Muscle layer of duodenum (tissue), 2 donors: ENCODE measurements at regions not wholly inside any gene's neighbourhood (a gene's known extent, or its start where the extent isn't known, plus 50 kb on each side); places are given as distances from the start of the nearest gene placed in this dataset.
"Not testable (repeated sequence)": the region's sequence is repeated elsewhere in the genome, so short reads cannot be mapped to it uniquely, and the experiment has no call there.

Experiments used
- H3K27ac ChIP-seq: one replicate; pipeline ENCODE4 v1.7.0; 2013; ENCODE audit warnings: mild to moderate bottlenecking, low read length
- H3K27me3 ChIP-seq: one replicate; pipeline ENCODE4 v1.7.0; 2013; ENCODE audit warnings: low read depth, mild to moderate bottlenecking, control low read depth, low read length
- H3K36me3 ChIP-seq, 2 donors: one replicate each; pipeline ENCODE4 v1.7.0; 2013; ENCODE audit warnings: low read length in 2 of 2, control low read depth in 1 of 2, mild to moderate bottlenecking in 1 of 2; ENCODE audit not compliant: insufficient read depth in 2 of 2, control insufficient read depth in 1 of 2
- H3K4me1 ChIP-seq, 2 donors: one replicate each; pipeline ENCODE4 v1.7.0; 2013; ENCODE audit warnings: low read length in 2 of 2, mild to moderate bottlenecking in 2 of 2, control low read depth in 1 of 2, moderate library complexity in 1 of 2; ENCODE audit not compliant: insufficient read depth in 2 of 2, control insufficient read depth in 1 of 2
- H3K4me3 ChIP-seq, 2 donors: one replicate each; pipeline ENCODE4 v1.7.0; 2013; ENCODE audit warnings: low read length in 2 of 2, low read depth in 1 of 2, mild to moderate bottlenecking in 1 of 2
- H3K9me3 ChIP-seq, 2 donors: one replicate each; pipeline ENCODE4 v1.7.0; 2013; ENCODE audit warnings: low read length in 2 of 2, control low read depth in 1 of 2, mild to moderate bottlenecking in 1 of 2; ENCODE audit not compliant: control insufficient read depth in 1 of 2
- donor health status: healthy.

DNA sequence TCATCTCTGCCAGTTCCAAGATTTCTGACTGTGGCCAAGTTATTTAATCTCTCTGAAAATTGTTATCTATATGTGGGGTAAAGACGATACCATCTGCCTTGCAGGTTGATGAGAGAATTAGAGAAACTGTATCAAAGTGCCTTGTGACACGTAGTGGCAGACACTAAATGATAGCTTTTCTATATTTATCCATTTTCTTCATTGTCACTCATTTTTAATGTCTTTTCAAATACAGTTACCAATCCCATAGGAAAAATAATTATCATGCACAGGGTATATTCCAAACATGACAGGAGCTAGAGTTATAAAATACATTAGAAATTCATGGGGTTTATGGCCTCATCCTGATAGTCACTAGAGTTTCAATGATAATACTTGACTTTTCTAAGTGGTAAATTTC, 95.6 kb upstream of the NOL4 start:
- Histone ChIP-seq H3K4me3 (no peak overlapping the region), H3K27me3 (no peaks in the 10 kb centered on the region), H3K4me1 (no peaks in the 10 kb centered on the region), H3K27ac (no peak overlapping the region), H3K9me3 (no peaks in the 10 kb centered on the region), H3K36me3 (no peaks in the 10 kb centered on the region)

DNA sequence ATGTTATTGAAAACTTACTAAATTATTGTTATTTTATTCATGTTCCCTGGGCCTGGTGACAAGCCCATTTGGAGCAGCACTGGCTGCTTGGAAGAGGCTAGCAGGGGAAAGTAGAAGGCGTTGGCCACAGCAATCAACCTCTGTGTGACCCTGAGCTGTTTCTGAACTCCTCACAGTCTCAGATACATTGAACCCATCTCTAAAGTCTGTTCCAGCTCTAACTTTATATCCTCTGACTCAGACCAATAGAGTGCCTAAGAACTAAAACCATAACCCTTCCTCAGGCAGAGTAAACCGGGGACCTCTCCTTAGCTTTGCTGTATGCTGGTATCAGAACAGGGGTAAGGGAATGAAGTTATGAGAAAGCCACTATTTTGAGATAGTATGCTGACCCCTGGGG, 96.4 kb upstream of the NOL4 start:
- Histone ChIP-seq H3K36me3 (no peaks in the 10 kb centered on the region), H3K27me3 (no peaks in the 10 kb centered on the region), H3K27ac (no peak overlapping the region), H3K4me3 (no peak overlapping the region), H3K4me1 (no peaks in the 10 kb centered on the region), H3K9me3 (no peaks in the 10 kb centered on the region)

GRCh38 chr18:34322365-34323289, 97.9 kb upstream of the NOL4 start:
- Histone ChIP-seq H3K9me3 (no peaks in the 10 kb centered on the region), H3K36me3 (no peaks in the 10 kb centered on the region), H3K4me3 (no peak overlapping the region), H3K27me3 (no peaks in the 10 kb centered on the region), H3K27ac (no peak overlapping the region), H3K4me1 (no peaks in the 10 kb centered on the region)

DNA sequence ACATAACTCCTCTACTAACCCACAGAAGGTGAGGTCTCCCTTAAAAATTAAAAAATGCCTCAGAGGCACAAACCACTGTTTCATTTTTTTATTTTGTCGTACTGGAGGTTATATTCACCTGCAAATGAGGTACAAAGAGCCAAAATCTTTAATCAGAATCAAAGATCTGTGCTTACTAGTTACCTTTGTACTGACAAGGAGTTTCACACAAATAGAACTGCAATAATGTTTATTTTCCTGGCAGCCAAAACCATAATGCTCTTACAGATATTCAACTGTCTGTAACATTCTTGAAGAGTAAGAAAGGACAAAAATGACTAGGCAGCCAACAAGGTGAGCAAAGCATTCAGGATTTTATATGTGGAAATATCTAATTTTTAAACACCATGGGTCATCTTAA, 105.1 kb upstream of the NOL4 start:
- Histone ChIP-seq H3K27me3 (no peaks in the 10 kb centered on the region), H3K4me3 (no peak overlapping the region), H3K4me1 (no peaks in the 10 kb centered on the region), H3K36me3 (no peaks in the 10 kb centered on the region), H3K9me3 (no peaks in the 10 kb centered on the region), H3K27ac (no peak overlapping the region)

DNA sequence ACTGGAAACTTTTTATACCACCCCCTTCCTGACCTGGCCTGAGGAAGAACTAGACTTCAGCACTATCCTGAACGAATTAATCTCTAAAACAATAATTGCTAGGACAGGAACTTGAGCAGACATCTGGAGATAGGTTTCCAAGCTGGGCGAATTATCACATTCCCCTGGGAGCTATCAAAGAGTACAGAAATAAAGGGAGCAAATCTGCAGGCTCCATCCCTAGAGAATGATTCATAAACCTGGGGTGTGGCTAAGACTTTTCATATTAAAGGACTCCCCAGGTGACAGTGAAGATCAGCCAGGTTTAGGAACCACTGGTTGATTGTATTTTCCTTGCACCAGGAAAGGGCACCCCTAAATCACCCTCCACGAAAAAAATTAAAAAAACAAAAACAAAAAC, 105.6 kb upstream of the NOL4 start:
- Histone ChIP-seq H3K27me3 (no peaks in the 10 kb centered on the region), H3K27ac (no peak overlapping the region), H3K4me1 (no peaks in the 10 kb centered on the region), H3K4me3 (no peak overlapping the region), H3K36me3 (no peaks in the 10 kb centered on the region), H3K9me3 (no peaks in the 10 kb centered on the region)

DNA sequence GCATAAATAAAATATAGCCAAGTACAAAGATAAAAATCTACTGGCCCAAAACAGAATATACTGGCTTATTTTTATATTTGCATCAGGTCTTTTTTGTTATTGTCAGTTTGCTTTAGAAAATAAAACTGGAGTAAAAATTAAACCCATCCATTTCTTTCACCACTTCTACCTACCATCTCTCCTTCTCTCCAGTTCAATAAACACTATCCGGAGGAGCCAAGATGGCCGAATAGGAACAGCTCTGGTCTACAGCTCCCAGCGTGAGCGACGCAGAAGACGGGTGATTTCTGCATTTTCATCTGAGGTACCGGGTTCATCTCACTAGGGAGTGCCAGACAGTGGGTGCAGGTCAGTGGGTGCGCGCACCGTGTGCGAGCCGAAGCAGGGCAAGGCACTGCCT, 106.2 kb upstream of the NOL4 start:
- not testable (repeated sequence) for H3K9me3 ChIP-seq, H3K4me3 ChIP-seq, H3K27ac ChIP-seq, H3K27me3 ChIP-seq, H3K36me3 ChIP-seq, H3K4me1 ChIP-seq

GRCh38 chr18:34331343-34331742, 106.6 kb upstream of the NOL4 start:
- not testable (repeated sequence) for H3K27ac ChIP-seq, H3K9me3 ChIP-seq, H3K4me1 ChIP-seq, H3K36me3 ChIP-seq, H3K27me3 ChIP-seq, H3K4me3 ChIP-seq

GRCh38 chr18:34339155-34339554, 114.4 kb upstream of the NOL4 start:
- H3K9me3 ChIP-seq = no peaks in the 10 kb centered on the region
- no peaks in the 10 kb centered on the region for H3K4me1 ChIP-seq
- no peak overlapping the region for H3K27ac ChIP-seq
- no peak overlapping the region for H3K4me3 ChIP-seq
- no peaks in the 10 kb centered on the region for H3K36me3 ChIP-seq
- no peaks in the 10 kb centered on the region for H3K27me3 ChIP-seq

DNA sequence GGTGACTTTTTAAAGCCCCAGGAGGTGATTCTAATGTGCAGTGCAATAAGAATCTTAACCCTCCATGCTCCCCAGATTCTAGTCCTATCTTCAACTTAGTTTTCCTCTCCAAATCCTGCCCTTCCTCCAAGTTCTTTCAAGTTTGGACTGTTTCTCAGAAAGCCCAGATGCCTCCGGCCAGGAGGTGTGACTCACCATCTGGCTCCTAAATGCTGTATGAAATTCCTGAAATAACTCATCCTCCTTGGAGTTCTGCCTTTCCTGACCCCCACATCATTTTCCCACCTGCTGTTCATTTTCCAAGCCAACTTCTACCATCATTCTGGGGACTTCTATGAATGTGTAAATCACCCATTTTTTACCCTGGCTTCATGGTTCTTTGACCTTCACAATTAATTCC, 118.2 kb upstream of the NOL4 start:
- H3K9me3 ChIP-seq = no peaks in the 10 kb centered on the region
- H3K4me1 ChIP-seq = no peaks in the 10 kb centered on the region
- no peak overlapping the region for H3K27ac ChIP-seq
- no peaks in the 10 kb centered on the region for H3K36me3 ChIP-seq
- H3K4me3 ChIP-seq = no peak overlapping the region
- H3K27me3 ChIP-seq = no peaks in the 10 kb centered on the region

- Histone ChIP-seq H3K4me3 (no peak overlapping the region), H3K36me3 (no peaks in the 10 kb centered on the region), H3K4me1 (no peaks in the 10 kb centered on the region), H3K9me3 (no peaks in the 10 kb centered on the region), H3K27me3 (no peaks in the 10 kb centered on the region), H3K27ac (no peak overlapping the region)
Observed at GRCh38 chr18:34345738-34346137, 121.0 kb upstream of the NOL4 start.

DNA sequence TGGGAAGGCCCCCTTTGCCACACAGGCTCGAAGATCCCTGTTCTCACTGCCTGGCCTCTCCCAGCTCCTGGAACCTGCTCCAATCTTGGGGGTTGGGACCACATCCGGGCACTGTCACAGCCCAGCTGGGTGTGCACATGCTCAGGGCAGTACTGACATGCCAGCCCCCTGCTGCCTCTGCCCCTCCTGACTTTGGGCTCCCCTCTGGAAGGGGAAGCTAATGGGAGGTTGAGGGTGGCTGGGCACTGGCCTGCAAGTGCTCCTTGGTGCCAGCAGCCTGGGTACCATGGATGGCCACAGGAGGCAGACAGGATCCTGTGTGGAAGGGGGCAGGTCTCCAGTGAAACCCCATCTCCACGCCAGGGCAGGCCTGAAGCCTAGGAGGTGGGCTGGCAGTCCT, 126.1 kb upstream of the NOL4 start:
- Histone ChIP-seq H3K4me1 (no peaks in the 10 kb centered on the region), H3K27ac (no peak overlapping the region), H3K4me3 (no peak overlapping the region), H3K36me3 (no peaks in the 10 kb centered on the region), H3K27me3 (no peaks in the 10 kb centered on the region), H3K9me3 (no peaks in the 10 kb centered on the region)
